ENCODE measurements at regions not wholly inside any gene's neighbourhood (a gene's known extent, or its start where the extent isn't known, plus 50 kb on each side); places are given as distances from the start of the nearest gene placed in this dataset.

- no peak for TF ChIP-seq CTCF (conservative IDR thresholded peaks at IDR 0.05 in 1 of 2, IDR thresholded peaks at IDR 0.05 in 1 of 2; ENCODE audit: extremely low read depth in 1 of 2, insufficient read depth in 1 of 2, low read depth in 1 of 2, low read length in 2 of 2)
- no peak for TF ChIP-seq EZH2 (IDR thresholded peaks at IDR 0.05; ENCODE audit: borderline replicate concordance, low read length)
Measured at GRCh38 chr5:9956725-9957124, 293.0 kb downstream of the ATPSCKMT start.

Measured in mammary epithelial cell (primary cell).